C4-2B (cell line): ENCODE measurements at regions not wholly inside any gene's neighbourhood (a gene's known extent, or its start where the extent isn't known, plus 50 kb on each side); places are given as distances from the start of the nearest gene placed in this dataset.
"Not testable (repeated sequence)": the region's sequence is repeated elsewhere in the genome, so short reads cannot be mapped to it uniquely, and the experiment has no call there.

Experiments
- H3K27ac ChIP-seq: fragments of 450-650 bp; 2 replicates; pipeline ENCODE4 v1.5.1; 2017
- ZFX ChIP-seq: fragments of 450-650 bp; IDR thresholded peaks from 2 replicates; pipeline ENCODE4 v1.6.1; 2017
- TF ChIP-seq, protein P1 (sequence below): fragments of 450-650 bp; conservative IDR thresholded peaks from 2 replicates; pipeline ENCODE4 v1.5.1; 2017; ENCODE audit warnings: mild to moderate bottlenecking

- no peak for TF ChIP-seq ZFX
- TF ChIP-seq, protein P1, sequence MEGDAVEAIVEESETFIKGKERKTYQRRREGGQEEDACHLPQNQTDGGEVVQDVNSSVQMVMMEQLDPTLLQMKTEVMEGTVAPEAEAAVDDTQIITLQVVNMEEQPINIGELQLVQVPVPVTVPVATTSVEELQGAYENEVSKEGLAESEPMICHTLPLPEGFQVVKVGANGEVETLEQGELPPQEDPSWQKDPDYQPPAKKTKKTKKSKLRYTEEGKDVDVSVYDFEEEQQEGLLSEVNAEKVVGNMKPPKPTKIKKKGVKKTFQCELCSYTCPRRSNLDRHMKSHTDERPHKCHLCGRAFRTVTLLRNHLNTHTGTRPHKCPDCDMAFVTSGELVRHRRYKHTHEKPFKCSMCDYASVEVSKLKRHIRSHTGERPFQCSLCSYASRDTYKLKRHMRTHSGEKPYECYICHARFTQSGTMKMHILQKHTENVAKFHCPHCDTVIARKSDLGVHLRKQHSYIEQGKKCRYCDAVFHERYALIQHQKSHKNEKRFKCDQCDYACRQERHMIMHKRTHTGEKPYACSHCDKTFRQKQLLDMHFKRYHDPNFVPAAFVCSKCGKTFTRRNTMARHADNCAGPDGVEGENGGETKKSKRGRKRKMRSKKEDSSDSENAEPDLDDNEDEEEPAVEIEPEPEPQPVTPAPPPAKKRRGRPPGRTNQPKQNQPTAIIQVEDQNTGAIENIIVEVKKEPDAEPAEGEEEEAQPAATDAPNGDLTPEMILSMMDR = no peak
- H3K27ac ChIP-seq = no peak overlapping the region
Measured at GRCh38 chr5:136743052-136743451, 377.7 kb upstream of the TRPC7 start.

DNA sequence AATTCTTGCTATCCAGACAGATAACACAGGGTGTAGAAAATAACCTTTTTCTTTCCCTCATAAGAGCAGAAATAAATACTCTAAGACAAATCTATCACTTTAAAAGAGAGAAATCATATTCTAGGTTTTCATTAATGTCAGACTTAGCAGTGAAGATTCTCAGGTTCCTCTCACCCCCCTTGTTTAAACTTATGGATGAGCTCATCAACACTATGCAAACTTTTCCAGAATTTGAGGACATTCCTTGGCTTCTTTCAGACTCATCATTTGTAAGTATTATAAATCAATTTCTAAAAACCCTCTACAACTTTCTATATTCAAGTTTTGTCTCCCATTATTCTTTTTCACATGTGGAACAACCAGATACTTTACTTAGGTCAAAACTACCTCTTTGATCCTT, 374.9 kb upstream of the TRPC7 start:
- no peak overlapping the region for H3K27ac ChIP-seq

GRCh38 chr5:136739271-136739670, 373.9 kb upstream of the TRPC7 start:
- H3K27ac ChIP-seq = not testable (repeated sequence)

More for the DNA sequence above, 374.9 kb upstream of the TRPC7 start:
- TF ChIP-seq ZFX = no peak
- TF ChIP-seq, protein P1 = no peak

DNA sequence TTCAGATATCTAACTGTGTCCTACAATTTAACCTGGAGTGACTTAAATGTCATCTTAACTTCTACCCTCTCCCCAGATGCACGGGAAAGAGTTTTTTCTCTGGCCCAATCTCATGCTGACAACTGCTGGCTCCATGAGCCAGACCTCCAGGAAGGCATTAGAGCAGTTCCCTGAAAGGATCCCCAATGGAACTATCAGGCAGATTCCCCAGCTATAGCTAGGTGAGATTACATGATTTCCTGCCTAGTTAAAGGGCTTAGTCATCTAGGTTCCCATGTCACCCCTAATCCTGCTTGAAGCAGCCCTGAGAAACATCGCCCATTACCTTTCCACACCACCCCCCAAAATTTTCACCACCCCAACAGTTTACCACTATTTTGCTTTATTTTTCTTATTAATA, 373.5 kb upstream of the TRPC7 start:
- H3K27ac ChIP-seq = no peak overlapping the region

GRCh38 chr5:136736021-136736420, 370.7 kb upstream of the TRPC7 start:
- no peak for TF ChIP-seq ZFX
- TF ChIP-seq, protein P1 = no peak
- no peak overlapping the region for H3K27ac ChIP-seq

More for the DNA sequence above, 373.5 kb upstream of the TRPC7 start:
- TF ChIP-seq, protein P1 = no peak
- TF ChIP-seq ZFX = no peak

DNA sequence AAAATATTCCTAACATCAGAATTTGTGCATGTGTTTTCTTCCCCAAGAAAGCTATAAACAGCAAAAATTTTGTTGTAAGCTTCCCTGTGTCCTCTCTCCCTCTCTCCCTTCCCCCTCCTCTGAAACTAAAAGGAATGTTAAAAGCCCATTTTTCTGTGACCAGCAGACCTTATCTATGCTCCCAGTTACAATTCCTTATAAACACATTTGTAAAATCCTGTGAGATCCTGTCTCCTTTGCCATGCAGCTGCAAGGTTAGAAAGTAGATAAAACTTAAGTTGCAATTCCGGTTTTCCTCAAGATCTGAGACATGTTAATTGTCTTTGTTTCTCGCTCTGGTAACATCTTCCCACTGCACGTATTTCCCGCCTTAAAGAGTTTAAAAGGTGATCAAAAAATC, 370.3 kb upstream of the TRPC7 start:
- not testable (repeated sequence) for H3K27ac ChIP-seq

GRCh38 chr5:136734628-136735027, 369.3 kb upstream of the TRPC7 start:
- TF ChIP-seq, protein P1 = no peak
- no peak for TF ChIP-seq ZFX
- no peak overlapping the region for H3K27ac ChIP-seq

GRCh38 chr5:136732751-136733150, 367.4 kb upstream of the TRPC7 start:
- H3K27ac ChIP-seq = no peak overlapping the region
- no peak for TF ChIP-seq ZFX
- TF ChIP-seq, protein P1 = no peak
